GM12892 (cell line): ENCODE measurements at regions not wholly inside any gene's neighbourhood (a gene's known extent, or its start where the extent isn't known, plus 50 kb on each side); places are given as distances from the start of the nearest gene placed in this dataset.
"Not testable (repeated sequence)": the region's sequence is repeated elsewhere in the genome, so short reads cannot be mapped to it uniquely, and the experiment has no call there.

ENCODE experiments used
- POLR2A ChIP-seq: IDR thresholded peaks from 2 replicates; pipeline ENCODE4 v1.6.1; 2011; ENCODE audit warnings: low read depth, low read length, control low read depth
- POLR2AphosphoS5 ChIP-seq: IDR thresholded peaks from 2 replicates; pipeline ENCODE4 v1.6.1; 2011; ENCODE audit warnings: low read depth, low read length, control low read depth
- TAF1 ChIP-seq: IDR thresholded peaks from 2 replicates; pipeline ENCODE4 v1.6.1; 2011; ENCODE audit warnings: low read depth, mild to moderate bottlenecking, control low read depth, low read length, borderline replicate concordance

DNA sequence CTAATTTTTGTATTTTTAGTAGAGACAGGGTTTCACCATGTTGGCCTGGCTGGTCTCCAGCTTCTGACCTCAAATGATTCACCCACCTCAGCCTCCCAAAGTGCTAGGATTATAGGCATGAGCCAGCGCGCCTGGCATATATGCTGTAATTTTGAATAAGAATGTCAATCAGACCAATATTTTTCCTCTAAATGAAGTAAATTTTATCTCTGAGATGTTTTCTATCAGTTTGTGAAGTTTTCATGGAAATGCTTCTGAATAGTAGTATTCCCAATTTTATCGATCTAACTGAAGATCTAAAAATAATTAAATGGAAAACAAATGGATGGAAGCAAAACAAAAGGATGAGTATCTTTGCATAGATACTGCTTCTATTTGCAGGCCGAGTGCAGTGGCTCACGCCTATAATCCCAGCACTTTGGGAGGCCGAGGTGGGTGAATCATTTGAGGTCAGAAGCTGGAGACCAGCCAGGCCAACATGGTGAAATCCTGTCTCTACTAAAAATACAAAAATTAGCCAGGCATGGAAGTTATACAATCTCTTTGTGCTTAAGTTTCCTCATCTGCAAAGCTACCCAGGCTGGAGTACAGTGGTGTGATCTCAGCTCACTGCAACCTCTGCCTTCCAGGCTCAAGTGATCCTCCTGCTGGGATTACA lies 103.9 kb upstream of the RAP2B start:
- TF ChIP-seq POLR2A, TAF1, POLR2AphosphoS5: not testable (repeated sequence)
